C4-2B (cell line): ENCODE measurements at regions not wholly inside any gene's neighbourhood (a gene's known extent, or its start where the extent isn't known, plus 50 kb on each side); places are given as distances from the start of the nearest gene placed in this dataset.

ENCODE experiments used
- ZFX ChIP-seq: fragments of 450-650 bp; IDR thresholded peaks from 2 replicates; pipeline ENCODE4 v1.6.1; 2017
- TF ChIP-seq, protein P1 (sequence below): fragments of 450-650 bp; conservative IDR thresholded peaks from 2 replicates; pipeline ENCODE4 v1.5.1; 2017; ENCODE audit warnings: mild to moderate bottlenecking

GRCh38 chr17:72558971-72559476 is 438.2 kb downstream of the SOX9 start:
- TF ChIP-seq, protein P1, sequence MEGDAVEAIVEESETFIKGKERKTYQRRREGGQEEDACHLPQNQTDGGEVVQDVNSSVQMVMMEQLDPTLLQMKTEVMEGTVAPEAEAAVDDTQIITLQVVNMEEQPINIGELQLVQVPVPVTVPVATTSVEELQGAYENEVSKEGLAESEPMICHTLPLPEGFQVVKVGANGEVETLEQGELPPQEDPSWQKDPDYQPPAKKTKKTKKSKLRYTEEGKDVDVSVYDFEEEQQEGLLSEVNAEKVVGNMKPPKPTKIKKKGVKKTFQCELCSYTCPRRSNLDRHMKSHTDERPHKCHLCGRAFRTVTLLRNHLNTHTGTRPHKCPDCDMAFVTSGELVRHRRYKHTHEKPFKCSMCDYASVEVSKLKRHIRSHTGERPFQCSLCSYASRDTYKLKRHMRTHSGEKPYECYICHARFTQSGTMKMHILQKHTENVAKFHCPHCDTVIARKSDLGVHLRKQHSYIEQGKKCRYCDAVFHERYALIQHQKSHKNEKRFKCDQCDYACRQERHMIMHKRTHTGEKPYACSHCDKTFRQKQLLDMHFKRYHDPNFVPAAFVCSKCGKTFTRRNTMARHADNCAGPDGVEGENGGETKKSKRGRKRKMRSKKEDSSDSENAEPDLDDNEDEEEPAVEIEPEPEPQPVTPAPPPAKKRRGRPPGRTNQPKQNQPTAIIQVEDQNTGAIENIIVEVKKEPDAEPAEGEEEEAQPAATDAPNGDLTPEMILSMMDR: no peak
- TF ChIP-seq ZFX: no peak
